ENCODE measurements at regions not wholly inside any gene's neighbourhood (a gene's known extent, or its start where the extent isn't known, plus 50 kb on each side); places are given as distances from the start of the nearest gene placed in this dataset.

DNA sequence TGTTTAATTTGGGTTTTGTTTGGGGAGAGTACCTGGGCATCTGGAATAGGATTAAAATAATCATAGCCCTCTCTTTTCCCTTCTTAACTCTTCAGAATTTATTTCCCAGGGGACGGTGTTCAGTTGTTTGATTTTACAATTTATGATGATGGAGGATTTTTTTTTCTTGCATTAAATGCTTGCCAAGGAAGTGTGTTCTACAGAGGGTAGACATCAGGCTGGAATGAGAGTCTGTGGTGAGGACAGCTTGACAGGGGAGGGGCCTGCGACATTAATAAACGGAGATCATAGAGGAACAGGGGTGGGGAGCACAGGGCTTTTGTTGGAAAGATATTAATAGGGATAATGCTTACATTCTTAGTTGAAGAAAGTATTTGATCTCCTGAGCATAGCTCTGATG is 297.5 kb downstream of the CLIC5 start:
- TF ChIP-seq CTCF (IDR thresholded peaks at IDR 0.05; ENCODE audit: low read length) (no peak), EZH2 (optimal IDR thresholded peaks at IDR 0.05; ENCODE audit: low read depth, low read length) (no peak)
